Dermis microvascular lymphatic vessel endothelial cell (primary cell): ENCODE measurements at regions not wholly inside any gene's neighbourhood (a gene's known extent, or its start where the extent isn't known, plus 50 kb on each side); places are given as distances from the start of the nearest gene placed in this dataset.

ENCODE experiments used
- DNase-seq, 2 donors: peaks; one replicate each; pipeline versions ENCODE4 v3.0.0 to v3.0.0-alpha.2; 2010; ENCODE audit warnings: low read depth in 2 of 2

DNA sequence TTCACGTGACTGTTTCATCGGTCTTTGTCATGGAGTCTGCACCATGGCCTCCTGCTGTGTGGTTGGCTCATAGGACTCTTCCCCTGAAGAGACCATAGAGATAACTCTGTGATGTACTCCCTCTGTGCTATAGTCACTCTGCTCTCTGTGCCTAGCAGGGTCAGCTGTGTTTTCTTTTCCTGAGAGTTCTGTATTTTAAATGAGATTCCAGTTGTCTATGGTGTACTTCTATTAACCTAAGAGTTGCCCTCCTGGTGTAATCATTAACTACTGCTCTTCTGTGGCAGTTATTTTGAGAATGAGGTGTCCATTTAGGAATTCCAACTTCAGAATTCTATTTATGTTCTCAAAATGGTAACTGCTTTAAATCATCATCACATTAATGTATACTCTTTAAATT, 114.5 kb upstream of the ARPP21 start:
- no peak for DNase-seq

DNA sequence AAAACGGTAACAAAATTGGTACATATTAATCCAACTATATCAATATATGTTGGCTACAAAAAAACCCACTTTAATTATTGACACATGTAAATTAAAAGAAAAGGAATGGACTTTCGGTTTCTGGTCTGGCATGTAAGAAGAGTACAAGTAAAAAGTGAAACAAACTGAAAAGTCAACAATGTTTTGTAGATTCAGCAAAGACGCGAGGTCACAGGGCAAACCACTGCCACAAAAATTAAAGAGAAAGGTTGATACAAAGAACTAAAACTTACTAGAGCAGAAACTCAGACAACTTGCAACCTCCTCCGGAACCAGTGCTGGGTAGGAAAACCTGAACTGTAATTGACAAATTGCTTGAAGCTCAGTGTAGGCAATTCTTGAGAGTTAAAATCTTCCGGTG, 110.6 kb upstream of the ARPP21 start:
- no peak for DNase-seq

DNA sequence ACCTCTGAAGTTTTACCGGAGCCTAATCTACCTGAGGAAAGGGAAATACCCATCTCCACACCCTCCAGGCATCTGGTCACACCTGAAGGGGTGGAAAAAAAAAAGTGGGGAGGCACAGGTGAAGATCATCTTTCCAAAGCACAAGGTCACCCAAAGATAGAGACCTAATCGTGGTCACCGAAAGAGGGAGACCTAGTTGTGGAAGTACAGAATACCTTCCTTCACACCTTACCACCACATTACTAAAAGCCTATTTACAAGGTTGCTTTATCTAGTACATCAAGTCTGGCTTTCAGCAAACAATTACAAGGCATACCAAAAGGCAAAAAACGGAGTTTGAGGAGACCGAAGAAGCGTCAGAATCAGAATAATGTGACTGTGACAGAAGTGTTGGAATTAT, 110.0 kb upstream of the ARPP21 start:
- DNase-seq = no peak

GRCh38 chr3:35537265-35537664, 102.1 kb upstream of the ARPP21 start:
- no peak for DNase-seq

- no peak for DNase-seq
Measured at GRCh38 chr3:35544976-35545375, 94.3 kb upstream of the ARPP21 start.

- no peak for DNase-seq
Measured at GRCh38 chr3:35549690-35550089, 89.6 kb upstream of the ARPP21 start.

DNA sequence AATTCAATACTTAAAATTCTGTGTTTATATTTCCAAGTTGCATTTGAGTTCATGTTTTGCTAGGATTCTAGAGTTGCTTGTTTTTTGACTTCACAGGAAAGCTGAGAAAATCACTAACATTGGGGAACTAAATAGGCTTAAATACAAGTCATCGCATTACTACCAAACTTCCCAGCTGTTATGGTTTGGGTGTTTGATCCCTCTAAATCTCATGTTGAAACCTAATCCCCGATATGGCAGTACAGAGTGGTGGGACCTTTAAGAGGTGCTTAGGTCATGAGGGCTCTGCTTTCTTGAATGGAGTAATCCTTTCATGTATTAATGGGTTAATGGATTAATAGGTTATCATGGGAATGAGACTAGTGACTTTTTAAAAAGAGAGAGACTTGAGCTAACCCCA, 77.2 kb upstream of the ARPP21 start:
- DNase-seq = no peak

DNA sequence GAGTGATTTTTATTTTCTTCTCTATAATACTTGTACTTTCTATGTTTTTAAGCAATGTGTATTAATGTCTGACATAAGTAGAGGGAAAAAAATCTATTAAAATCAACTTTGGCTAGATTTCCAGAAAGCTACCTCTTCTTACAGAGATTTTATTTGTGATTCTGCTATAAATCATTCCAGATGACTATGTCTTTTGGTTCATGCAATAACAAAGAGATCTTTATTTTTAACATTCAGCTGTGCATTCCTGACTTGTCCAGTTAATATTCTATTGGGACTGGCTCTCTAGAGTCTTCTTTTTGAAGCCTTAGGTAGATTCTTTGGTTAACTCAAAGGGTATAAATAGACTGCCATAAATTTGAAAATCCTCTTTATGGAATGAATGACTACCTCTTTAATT, 74.3 kb upstream of the ARPP21 start:
- DNase-seq = no peak
